GM10266 (cell line): ENCODE measurements at regions not wholly inside any gene's neighbourhood (a gene's known extent, or its start where the extent isn't known, plus 50 kb on each side); places are given as distances from the start of the nearest gene placed in this dataset.

Experiments
- DNase-seq: peaks from one replicate; pipeline ENCODE4 v3.0.0; 2012; ENCODE audit errors: extremely low spot score
- TF ChIP-seq, protein P1 (sequence below): IDR thresholded peaks from 2 replicates; pipeline ENCODE4 v1.5.1; 2012; ENCODE audit warnings: mild to moderate bottlenecking, low read depth; ENCODE audit not compliant: control insufficient read depth, insufficient read depth; ENCODE audit errors: missing control alignments

DNA sequence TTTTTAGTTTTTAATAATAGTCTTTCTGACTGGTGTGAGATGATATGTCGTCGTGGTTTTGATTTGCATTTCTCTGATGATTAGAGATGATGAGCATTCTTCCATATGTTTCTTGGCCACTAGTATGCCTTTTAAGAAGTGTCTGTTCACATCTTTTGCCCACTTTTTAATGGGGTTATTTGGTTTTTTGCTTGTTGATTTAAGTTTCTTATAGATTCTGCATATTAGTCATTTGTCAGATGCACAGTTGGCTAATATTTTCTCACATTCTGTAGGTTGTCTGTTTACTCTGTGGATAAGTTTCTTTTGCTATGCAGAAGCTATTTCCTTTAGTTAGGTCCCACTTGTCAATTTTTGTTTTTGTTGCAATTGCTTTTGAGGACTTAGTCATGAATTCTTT, 185.4 kb downstream of the SUCNR1 start:
- TF ChIP-seq, protein P1, sequence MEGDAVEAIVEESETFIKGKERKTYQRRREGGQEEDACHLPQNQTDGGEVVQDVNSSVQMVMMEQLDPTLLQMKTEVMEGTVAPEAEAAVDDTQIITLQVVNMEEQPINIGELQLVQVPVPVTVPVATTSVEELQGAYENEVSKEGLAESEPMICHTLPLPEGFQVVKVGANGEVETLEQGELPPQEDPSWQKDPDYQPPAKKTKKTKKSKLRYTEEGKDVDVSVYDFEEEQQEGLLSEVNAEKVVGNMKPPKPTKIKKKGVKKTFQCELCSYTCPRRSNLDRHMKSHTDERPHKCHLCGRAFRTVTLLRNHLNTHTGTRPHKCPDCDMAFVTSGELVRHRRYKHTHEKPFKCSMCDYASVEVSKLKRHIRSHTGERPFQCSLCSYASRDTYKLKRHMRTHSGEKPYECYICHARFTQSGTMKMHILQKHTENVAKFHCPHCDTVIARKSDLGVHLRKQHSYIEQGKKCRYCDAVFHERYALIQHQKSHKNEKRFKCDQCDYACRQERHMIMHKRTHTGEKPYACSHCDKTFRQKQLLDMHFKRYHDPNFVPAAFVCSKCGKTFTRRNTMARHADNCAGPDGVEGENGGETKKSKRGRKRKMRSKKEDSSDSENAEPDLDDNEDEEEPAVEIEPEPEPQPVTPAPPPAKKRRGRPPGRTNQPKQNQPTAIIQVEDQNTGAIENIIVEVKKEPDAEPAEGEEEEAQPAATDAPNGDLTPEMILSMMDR, result no peak
- no peak for DNase-seq

DNA sequence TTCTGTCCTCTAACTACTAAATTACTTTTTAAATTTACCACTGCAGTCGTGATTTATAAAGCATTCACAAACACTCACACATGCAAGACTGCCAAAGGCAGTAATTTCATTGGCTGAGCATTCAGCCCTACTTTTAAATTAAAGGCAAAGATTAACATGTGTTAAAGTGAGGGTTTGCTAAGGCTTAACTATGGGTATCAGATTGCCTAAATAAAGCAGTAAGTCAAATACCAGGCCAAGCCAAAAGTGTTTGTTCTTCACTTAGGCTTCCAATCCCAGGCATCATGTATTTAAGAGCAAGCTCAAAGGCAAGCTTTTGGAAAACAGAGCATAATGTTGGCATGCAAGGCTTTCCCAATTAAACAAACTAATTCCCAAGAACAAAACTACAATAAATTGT, 187.3 kb downstream of the SUCNR1 start:
- no peak for DNase-seq
- TF ChIP-seq, protein P1, result no peak

DNA sequence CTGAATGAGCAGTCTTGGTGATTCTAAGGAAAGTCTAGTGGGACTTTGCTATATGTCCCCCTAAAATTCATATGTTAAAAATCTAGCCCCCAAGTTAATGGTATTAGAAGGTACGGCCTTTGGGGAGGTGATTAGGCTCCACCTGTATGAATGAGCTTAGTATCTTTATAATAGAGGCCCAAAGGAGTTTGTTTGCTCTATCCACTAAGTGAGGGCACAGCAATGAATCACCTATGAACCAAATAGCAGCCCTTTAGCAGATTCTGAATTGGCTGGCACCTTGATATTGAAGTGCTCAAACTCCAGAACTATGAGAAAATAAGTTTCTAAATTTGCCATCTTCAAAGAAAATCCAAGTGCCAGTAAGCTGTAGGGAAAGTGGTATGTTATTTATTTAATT, 187.9 kb downstream of the SUCNR1 start:
- TF ChIP-seq, protein P1, result no peak
- no peak for DNase-seq

DNA sequence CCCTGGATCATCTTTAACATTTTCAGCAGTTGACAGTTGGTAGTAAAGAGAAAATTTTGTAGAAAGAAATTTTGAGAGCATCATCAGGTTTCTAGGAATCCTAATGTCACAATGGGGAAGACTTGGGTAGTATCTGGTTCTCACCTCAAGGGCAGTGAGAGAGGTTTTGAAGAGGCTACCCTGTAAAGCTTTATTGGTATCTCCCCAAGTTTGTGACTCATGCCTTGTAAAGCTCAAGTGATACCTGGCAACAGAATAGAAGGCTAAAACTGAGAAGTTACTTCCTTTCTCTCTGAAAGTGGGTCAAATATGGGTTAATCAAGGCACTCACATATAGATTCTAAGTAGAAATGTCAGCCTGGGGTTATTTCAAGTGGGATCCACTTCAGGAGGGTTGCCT, 196.4 kb downstream of the SUCNR1 start:
- TF ChIP-seq, protein P1, result no peak
- DNase-seq, result no peak

DNA sequence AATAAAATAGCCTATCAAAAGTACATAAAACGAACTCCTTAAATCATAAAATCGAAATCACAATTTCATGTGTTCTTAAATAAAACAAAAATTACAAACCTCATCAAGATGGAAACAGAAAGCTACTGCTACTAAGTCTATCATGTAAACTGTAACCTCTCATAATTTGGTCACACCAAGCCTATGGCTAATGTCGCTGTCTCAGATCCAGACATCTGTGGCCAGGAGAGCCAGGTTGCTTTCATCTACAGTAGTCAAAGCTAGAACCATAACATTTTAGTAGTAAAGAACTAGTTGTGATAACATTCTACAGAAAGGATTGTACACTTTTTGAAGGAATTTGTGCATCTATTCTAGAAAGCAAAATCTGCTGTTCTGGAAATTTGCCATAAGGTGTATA, 197.4 kb upstream of the MBNL1 start:
- DNase-seq, result no peak
- TF ChIP-seq, protein P1, result no peak

DNA sequence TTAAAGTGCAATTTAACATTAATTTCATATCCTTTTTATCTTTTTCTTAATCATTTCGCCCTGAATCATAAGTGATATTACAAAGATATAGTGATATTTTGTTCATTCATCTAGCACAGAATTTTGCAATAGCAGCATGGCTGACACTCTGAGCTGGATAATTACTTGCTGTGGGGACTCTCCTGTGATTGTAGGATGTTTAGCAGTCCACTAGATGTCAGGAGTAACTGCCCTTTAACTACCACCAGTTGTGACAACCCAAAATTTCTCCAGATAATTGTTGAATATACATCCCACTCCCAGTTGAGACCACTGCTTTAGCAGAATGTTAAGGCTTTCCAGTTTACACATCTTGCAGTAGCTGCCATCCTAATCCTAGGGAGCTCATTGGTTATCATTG, 196.8 kb upstream of the MBNL1 start:
- peak; percentile 10 for DNase-seq
- TF ChIP-seq, protein P1, result peak; percentile 23

DNA sequence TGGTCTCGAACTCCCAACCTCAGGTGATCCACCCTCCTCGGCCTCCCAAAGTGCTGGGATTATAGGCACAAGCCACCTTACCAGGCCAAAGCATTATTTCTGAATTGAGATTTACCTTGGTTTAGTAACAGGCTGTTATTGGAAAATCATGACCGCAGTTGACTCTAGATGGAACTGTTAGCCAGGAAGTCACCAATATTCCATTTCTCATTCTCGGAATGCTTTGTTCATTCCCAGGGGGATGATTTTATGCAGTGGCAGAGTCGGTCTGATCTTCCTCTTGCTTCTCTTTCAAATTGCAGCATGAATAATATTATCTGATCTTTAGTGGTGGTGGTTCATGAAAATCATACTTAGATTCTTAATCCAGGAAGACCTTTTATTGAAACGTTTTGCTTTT, 195.5 kb upstream of the MBNL1 start:
- no peak for DNase-seq
- TF ChIP-seq, protein P1, result no peak
